ENCODE measurements at regions not wholly inside any gene's neighbourhood (a gene's known extent, or its start where the extent isn't known, plus 50 kb on each side); places are given as distances from the start of the nearest gene placed in this dataset.

DNA sequence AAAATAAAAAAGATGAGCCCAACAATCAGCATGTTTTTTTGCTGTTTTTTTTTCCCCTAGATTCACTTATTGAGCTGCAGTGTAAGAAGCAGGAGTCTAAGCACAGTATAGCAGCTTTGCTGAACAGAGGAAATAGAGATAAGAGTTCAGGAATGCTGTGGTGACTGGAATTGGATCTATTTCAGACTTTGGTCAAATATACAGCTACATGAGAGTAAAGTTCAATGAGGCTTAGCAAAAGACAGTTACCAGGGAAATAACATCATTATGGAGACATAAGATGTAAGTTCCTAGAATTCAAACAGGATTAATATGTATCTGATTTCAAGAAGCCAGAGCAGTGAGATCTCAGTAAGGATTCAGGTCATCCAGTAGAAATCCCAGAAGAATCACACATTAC is 613.0 kb downstream of the RPS29 start:
- TF ChIP-seq, protein P1, sequence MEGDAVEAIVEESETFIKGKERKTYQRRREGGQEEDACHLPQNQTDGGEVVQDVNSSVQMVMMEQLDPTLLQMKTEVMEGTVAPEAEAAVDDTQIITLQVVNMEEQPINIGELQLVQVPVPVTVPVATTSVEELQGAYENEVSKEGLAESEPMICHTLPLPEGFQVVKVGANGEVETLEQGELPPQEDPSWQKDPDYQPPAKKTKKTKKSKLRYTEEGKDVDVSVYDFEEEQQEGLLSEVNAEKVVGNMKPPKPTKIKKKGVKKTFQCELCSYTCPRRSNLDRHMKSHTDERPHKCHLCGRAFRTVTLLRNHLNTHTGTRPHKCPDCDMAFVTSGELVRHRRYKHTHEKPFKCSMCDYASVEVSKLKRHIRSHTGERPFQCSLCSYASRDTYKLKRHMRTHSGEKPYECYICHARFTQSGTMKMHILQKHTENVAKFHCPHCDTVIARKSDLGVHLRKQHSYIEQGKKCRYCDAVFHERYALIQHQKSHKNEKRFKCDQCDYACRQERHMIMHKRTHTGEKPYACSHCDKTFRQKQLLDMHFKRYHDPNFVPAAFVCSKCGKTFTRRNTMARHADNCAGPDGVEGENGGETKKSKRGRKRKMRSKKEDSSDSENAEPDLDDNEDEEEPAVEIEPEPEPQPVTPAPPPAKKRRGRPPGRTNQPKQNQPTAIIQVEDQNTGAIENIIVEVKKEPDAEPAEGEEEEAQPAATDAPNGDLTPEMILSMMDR (IDR thresholded peaks at IDR 0.05; ENCODE audit: low read depth, low read length, missing control alignments) = no peak
- no peak overlapping the region for H3K4me3 ChIP-seq (replicated peaks; ENCODE audit: low read depth, low read length)
- DNase-seq (ENCODE audit: extremely low read depth, low read depth) = no peak

DNA sequence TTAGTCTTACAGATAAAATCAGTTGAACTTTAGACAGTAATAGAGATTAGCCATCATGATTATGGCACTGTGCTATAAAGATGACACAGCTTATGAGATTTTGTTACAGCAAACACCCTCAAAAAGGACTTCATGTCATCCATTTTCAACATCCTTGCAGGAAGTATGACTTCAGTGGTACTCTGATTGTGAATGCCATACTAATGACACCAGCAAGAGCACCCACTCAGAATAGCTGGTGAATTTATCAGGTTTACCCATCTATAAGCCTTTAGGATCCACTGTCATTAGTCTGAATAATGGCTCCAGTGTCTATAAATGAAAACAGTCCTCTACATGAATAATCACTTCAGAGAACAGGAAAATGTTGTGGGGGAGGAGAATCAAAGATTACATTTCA is 615.2 kb downstream of the RPS29 start:
- H3K4me3 ChIP-seq (replicated peaks; ENCODE audit: low read depth, low read length) = no peak overlapping the region
- DNase-seq (ENCODE audit: extremely low read depth, low read depth) = no peak
- TF ChIP-seq, protein P1 (IDR thresholded peaks at IDR 0.05; ENCODE audit: low read depth, low read length, missing control alignments) = no peak

DNA sequence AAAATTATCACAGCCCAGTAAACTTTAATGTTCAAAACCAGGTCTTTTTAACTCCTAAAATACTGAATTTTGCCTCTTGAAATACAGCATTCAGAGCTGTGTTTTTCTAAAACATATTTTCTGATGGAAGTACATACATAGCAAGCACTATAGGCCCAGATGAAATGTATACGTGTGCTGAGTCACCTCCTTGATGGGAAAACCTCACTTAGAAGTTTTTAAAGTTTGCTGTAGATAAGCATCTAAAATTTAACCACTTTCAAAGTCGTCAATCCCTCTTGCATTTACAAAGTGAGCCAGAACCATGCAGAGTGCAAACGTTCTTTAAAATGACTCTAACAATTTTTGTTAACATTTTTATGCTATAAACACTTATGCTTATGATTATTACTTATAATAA is 618.8 kb downstream of the RPS29 start:
- TF ChIP-seq, protein P1 (IDR thresholded peaks at IDR 0.05; ENCODE audit: low read depth, low read length, missing control alignments) = no peak
- DNase-seq (ENCODE audit: extremely low read depth, low read depth) = no peak
- no peak overlapping the region for H3K4me3 ChIP-seq (replicated peaks; ENCODE audit: low read depth, low read length)

DNA sequence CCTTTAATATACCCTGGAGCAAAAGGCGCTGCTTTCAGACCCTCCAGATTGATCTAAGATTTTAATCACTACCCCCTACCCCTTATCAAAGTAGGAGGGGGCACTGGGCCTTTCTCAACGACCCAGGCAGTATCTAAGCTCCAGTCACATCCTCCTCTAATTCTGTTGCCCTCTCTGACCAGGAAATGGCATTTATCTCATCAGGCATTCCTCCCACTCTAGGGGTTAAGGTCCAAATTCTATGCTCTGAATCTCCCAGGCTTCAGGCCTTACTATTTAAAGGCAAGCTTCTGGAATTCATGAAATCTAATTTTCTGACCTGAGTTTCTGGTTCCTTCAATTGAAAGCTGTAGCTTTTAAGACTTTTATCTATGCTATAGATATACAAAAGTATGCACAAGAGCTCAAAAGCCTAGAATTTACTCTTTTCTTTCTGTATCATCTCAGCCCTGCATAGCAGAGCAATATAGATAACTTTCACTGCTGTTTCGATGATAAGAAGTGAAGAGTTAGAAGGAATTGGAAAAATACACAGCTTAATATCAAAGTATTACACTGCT is 622.9 kb downstream of the RPS29 start:
- no peak for DNase-seq (ENCODE audit: extremely low read depth, low read depth)
- no peak overlapping the region for H3K4me3 ChIP-seq (replicated peaks; ENCODE audit: low read depth, low read length)
- TF ChIP-seq, protein P1 (IDR thresholded peaks at IDR 0.05; ENCODE audit: low read depth, low read length, missing control alignments) = no peak

DNA sequence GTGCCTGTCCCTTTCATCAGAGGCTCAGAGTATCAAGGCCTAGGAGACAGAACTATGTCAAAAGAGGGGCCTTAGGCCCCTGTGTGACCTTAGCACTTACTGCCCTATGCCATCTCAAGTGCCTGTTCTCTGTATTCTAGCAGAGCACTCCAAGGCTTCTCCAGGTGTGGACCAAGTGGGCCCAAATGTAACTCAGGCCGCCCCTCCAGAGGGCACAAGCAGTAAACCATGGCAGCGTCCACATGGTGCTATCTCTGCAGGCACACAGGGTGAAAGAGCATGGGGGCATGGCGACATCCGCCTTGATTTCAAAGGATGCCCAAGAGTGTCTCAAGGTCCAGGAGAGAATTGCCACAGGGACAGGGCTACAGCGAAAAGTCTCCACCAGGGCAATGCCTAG is 628.7 kb downstream of the RPS29 start:
- TF ChIP-seq, protein P1 (IDR thresholded peaks at IDR 0.05; ENCODE audit: low read depth, low read length, missing control alignments) = no peak
- no peak overlapping the region for H3K4me3 ChIP-seq (replicated peaks; ENCODE audit: low read depth, low read length)
- DNase-seq (ENCODE audit: extremely low read depth, low read depth) = no peak

DNA sequence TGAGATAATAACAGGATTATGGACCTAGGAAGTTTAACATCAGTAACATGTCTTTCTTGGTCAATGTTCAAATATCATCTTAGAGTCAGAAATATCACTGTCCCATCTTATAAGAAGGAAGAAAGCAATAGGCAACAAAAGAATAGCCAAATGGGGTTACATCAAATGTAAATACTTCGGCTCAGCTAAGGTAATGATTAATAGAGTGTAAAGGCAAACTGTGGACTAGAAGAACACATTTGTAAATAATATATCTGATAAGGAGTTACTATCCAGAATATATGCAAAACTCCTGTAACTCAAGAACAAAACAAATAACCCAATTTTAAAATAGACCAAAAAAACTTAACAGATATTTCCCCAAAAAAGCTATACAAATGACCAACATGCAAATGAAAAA is 630.3 kb downstream of the RPS29 start:
- TF ChIP-seq, protein P1 (IDR thresholded peaks at IDR 0.05; ENCODE audit: low read depth, low read length, missing control alignments) = no peak
- DNase-seq (ENCODE audit: extremely low read depth, low read depth) = no peak
- no peak overlapping the region for H3K4me3 ChIP-seq (replicated peaks; ENCODE audit: low read depth, low read length)

DNA sequence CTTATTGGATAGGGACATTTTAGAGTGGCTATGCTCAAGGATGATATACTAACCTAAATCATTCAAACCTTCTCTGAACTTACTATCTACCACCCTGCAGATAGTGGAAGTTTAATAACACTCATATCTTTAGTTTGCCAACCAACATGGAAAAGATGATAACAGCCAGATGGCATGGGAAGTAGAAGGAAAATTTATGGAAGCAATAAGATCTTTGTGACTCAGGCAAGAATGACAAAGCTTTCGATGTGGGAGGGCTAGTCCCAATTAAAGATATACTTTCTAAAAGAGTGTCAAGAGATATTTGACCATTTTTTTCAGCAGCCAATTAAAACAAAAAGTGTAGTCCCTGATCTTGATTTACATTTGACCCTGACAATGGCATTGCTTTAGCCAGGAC is 631.7 kb downstream of the RPS29 start:
- H3K4me3 ChIP-seq (replicated peaks; ENCODE audit: low read depth, low read length) = no peak overlapping the region
- no peak for DNase-seq (ENCODE audit: extremely low read depth, low read depth)
- TF ChIP-seq, protein P1 (IDR thresholded peaks at IDR 0.05; ENCODE audit: low read depth, low read length, missing control alignments) = no peak
